ENCODE measurements at regions not wholly inside any gene's neighbourhood (a gene's known extent, or its start where the extent isn't known, plus 50 kb on each side); places are given as distances from the start of the nearest gene placed in this dataset.

DNA sequence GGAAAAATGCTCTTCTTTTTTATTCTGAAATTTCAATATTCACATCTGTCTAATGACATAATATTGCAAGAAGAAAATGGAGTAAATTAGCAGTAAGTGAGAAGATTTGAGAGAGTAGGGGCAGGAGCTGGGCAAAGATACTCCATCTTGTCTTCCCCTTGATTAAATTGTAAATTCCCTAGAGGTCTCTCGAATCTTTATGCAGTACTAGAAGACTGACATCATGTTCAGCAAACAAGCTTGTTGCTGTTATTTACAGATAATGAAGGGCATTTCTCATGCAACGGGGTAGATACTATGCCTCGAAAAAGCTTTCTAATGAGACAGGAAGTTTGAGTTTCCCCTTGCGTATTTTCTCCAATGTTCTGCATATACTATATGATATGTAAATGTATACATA lies 306.9 kb upstream of the PTCHD4 start:
- no peak for DNase-seq
- no peak overlapping the region for H3K4me3 ChIP-seq
- intact Hi-C loops (cut with DNase I) = no loop called here
- H3K27ac ChIP-seq = no peak overlapping the region
- H3K27me3 ChIP-seq = no peaks in the 10 kb centered on the region
- no peaks in the 10 kb centered on the region for H3K36me3 ChIP-seq
- H3K4me1 ChIP-seq = no peaks in the 10 kb centered on the region
- WGBS, 2 donors = 66 to 76% methylated on average over 4 of the region's 4 CpGs
- TF ChIP-seq POLR2A (IDR thresholded peaks at IDR 0.05) = no peak
- TF ChIP-seq, protein P1, sequence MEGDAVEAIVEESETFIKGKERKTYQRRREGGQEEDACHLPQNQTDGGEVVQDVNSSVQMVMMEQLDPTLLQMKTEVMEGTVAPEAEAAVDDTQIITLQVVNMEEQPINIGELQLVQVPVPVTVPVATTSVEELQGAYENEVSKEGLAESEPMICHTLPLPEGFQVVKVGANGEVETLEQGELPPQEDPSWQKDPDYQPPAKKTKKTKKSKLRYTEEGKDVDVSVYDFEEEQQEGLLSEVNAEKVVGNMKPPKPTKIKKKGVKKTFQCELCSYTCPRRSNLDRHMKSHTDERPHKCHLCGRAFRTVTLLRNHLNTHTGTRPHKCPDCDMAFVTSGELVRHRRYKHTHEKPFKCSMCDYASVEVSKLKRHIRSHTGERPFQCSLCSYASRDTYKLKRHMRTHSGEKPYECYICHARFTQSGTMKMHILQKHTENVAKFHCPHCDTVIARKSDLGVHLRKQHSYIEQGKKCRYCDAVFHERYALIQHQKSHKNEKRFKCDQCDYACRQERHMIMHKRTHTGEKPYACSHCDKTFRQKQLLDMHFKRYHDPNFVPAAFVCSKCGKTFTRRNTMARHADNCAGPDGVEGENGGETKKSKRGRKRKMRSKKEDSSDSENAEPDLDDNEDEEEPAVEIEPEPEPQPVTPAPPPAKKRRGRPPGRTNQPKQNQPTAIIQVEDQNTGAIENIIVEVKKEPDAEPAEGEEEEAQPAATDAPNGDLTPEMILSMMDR (IDR thresholded peaks at IDR 0.05) = no peak
- no peaks in the 10 kb centered on the region for H3K9me3 ChIP-seq

DNA sequence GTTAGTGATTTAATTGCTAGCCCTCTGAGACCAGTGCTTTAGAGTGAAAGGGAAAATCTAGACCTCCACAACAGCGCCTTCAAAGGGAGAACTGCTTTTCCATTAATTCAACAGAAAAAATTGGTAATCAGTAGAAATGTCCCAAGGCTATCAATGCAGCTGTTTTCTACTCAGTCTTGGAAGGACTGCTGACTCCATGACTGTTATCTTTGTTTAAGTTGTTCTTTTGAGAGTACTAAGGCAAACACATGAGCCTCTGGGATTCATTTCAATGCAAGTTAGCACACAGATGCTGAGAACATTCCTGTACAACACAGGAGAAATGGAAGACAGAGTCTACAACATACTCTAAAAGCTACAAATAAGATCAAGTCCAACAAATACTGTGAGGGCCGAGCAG lies 301.7 kb upstream of the PTCHD4 start:
- H3K4me1 ChIP-seq = no peaks in the 10 kb centered on the region
- intact Hi-C loops (cut with DNase I) = no loop called here
- TF ChIP-seq, protein P1 (IDR thresholded peaks at IDR 0.05) = no peak
- no peak for TF ChIP-seq POLR2A (IDR thresholded peaks at IDR 0.05)
- 77 to 88% methylated on average over 2 of the region's 2 CpGs for WGBS, 2 donors
- H3K9me3 ChIP-seq = no peaks in the 10 kb centered on the region
- H3K4me3 ChIP-seq = no peak overlapping the region
- no peak overlapping the region for H3K27ac ChIP-seq
- no peaks in the 10 kb centered on the region for H3K36me3 ChIP-seq
- no peaks in the 10 kb centered on the region for H3K27me3 ChIP-seq
- DNase-seq = no peak

DNA sequence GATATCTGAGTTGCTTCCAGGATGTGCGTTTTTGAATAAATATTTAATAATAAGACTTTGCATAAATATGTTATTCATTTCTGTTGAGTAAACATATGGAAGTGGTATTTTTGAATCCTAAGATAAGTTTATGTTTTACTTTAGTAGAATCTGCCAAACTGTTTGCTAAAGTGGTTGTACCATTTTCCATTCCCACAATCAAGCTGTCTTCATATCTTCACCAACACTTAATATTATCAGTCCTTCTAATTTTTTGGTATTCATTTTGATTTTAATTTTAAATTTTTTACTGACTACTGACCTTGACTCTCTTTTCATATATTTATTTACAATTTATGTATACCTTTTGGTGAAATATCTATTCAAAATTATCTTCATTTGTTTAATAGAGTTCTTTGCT lies 293.9 kb upstream of the PTCHD4 start:
- Histone ChIP-seq H3K36me3 (no peaks in the 10 kb centered on the region), H3K27me3 (no peaks in the 10 kb centered on the region), H3K27ac (no peak overlapping the region), H3K9me3 (no peaks in the 10 kb centered on the region), H3K4me3 (no peak overlapping the region), H3K4me1 (no peaks in the 10 kb centered on the region)
- no peak for TF ChIP-seq POLR2A (IDR thresholded peaks at IDR 0.05)
- TF ChIP-seq, protein P1 (IDR thresholded peaks at IDR 0.05) = no peak
- DNase-seq = no peak
- intact Hi-C loops (cut with DNase I) = no loop called here
- WGBS, 2 donors = 57 to 73% methylated on average over 1 of the region's 1 CpG

DNA sequence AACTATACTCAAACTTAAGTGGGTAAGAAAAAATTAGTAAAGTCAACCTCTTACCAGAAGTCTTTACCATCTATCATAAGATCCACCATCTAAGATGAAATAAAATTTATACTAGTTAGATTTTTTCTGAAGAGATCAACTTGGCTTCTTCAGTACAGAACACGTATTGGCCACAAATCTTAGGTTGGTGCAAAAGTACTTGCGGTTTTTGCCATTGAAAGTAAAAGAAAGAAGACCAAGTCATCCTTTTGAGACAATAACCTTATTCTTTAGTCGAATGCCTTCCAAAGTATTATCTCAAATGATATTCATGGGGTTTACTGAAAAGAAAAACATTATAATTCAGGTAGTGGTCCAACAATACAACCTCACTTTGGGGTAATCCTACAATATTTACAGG lies 292.6 kb upstream of the PTCHD4 start:
- H3K9me3 ChIP-seq = no peaks in the 10 kb centered on the region
- H3K36me3 ChIP-seq = no peaks in the 10 kb centered on the region
- H3K27me3 ChIP-seq = no peaks in the 10 kb centered on the region
- intact Hi-C loops (cut with DNase I) = no loop called here
- H3K27ac ChIP-seq = no peak overlapping the region
- H3K4me1 ChIP-seq = peaks cover 0 to 3% (median 0%) of the 10 kb centered on the region in 3 donors
- TF ChIP-seq, protein P1 (IDR thresholded peaks at IDR 0.05) = no peak
- TF ChIP-seq POLR2A (IDR thresholded peaks at IDR 0.05) = no peak
- no peak for DNase-seq
- no peak overlapping the region for H3K4me3 ChIP-seq
- WGBS, 2 donors = 76 to 89% methylated on average over 3 of the region's 3 CpGs

DNA sequence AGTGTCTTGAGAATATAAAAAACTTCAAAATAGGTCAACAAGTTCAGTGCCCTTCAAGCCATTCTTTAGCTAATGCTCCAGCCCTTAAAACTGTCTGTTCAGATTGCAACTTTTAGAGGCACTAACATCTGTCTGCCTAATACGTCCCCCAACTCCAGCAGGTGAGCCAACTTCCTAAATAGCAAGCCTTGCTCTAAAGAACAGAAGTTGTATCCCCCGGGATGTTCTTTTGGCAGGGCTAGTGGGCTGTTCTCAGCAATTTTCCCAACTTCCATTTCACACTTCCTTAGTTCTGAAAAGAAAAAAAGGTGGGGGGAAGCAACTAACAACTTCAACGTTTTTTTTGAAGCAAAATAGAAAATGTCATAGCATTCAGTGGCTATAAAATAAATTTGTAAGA lies 290.0 kb upstream of the PTCHD4 start:
- no peak for TF ChIP-seq POLR2A (IDR thresholded peaks at IDR 0.05)
- TF ChIP-seq, protein P1 (IDR thresholded peaks at IDR 0.05) = no peak
- Histone ChIP-seq H3K36me3 (no peaks in the 10 kb centered on the region), H3K27me3 (no peaks in the 10 kb centered on the region), H3K9me3 (no peaks in the 10 kb centered on the region), H3K4me3 (no peak overlapping the region), H3K4me1 (peaks cover 0 to 9% (median 0%) of the 10 kb centered on the region in 3 donors), H3K27ac (no peak overlapping the region)
- DNase-seq = no peak
- 55 to 64% methylated on average over 3 of the region's 3 CpGs for WGBS, 2 donors
- intact Hi-C loops (cut with DNase I) = no loop called here
